ENCODE measurements at regions not wholly inside any gene's neighbourhood (a gene's known extent, or its start where the extent isn't known, plus 50 kb on each side); places are given as distances from the start of the nearest gene placed in this dataset.

DNA sequence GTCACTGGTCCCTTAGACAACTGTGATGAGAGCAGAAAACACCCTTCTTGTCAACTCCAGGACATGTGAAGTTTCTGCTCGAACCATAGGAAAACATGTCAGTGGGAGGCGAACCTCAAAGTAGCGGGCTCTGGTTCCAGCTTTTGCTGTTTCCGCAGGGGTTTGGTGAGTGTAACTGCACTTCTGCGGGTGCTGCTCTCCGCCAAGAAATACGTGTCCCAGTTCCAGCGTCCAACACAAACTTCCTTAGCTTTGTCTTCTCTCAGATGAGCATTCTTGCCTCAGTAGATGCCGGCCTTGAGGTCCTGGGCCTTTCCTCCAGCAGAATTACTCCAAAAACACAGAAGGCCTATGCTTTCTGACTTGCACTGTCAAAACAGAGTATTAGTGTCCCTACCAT is 156.3 kb downstream of the FNDC1 start:
- DNase-seq = no peak

DNA sequence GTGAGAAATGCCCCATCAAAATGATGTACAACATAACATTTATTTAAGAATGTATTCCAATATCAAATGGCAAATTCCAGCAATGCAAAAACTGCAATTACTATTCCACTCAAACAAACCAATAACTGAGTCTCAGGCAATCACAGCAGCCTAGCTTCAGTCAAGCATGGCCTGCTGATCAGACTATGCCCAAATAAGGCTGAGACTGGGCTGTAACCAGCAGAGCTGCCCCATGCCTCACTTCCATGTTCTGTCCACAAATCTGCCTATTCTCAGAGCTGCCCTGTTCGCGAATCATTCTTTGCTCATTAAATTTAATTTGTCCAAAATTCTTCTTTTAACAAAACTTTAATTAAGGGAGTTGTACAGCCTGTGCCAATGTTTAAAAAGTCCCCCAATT is 155.4 kb downstream of the FNDC1 start:
- no peak for DNase-seq

Measured in HCEC 1CT (cell line).